ENCODE measurements at regions not wholly inside any gene's neighbourhood (a gene's known extent, or its start where the extent isn't known, plus 50 kb on each side); places are given as distances from the start of the nearest gene placed in this dataset.

GRCh38 chr4:103493450-103494159 lies 226.2 kb downstream of the TACR3 start:
- TF ChIP-seq CTCF (IDR thresholded peaks at IDR 0.05) (no peak), ZFX (IDR thresholded peaks at IDR 0.05; ENCODE audit: borderline replicate concordance) (no peak)

Measured in 22Rv1 (cell line).